Hematopoietic multipotent progenitor cell treated with erythropoietin and hydrocortisone succinate and interleukin-3 and kit ligand, for 6 days (in vitro differentiated cells): ENCODE measurements at regions not wholly inside any gene's neighbourhood (a gene's known extent, or its start where the extent isn't known, plus 50 kb on each side); places are given as distances from the start of the nearest gene placed in this dataset.
"Not testable (repeated sequence)": the region's sequence is repeated elsewhere in the genome, so short reads cannot be mapped to it uniquely, and the experiment has no call there.

ENCODE experiments used
- DNase-seq: peaks from one replicate; pipeline ENCODE4 v3.0.0-alpha.2; 2015

DNA sequence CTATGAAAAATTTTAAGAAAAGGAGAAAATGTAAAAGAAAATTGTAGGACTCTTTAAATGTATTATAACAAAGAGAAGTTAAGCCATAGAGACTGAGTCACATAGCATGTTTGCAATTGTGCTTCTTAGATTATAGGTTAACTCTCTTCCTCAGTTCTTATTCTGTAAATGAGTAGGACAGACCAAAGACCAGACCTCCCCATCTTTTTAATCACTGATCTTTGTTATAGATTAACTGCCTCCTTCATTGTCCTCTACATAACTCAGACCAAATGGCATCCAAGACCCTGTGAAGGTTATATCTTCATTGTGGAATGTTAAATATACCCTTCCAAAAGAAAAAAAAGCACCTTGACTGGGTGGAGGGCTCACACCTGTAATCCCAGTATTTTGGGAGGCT, 316.9 kb upstream of the LRRTM4 start:
- no peak for DNase-seq

GRCh38 chr2:77862120-77862519, 339.9 kb upstream of the LRRTM4 start:
- no peak for DNase-seq

DNA sequence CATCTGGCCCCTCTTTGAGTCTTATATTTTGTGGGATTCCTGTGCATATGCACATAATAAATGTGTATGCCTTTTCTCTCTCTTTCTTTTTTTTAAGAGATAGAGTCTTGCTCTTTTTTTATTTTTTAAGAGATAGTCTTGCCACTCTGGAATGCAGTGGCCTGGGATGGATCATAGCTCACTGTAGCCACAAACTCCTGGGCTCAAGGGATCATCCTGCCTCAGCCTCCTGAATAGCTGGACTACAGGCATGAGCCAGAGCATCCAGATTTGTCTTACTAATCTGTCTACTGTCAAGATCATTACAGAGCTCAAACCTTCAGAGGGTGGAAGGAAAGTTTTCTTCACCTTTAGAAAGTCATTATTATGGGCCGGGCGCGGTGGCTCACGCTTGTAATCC, 342.2 kb upstream of the LRRTM4 start:
- no peak for DNase-seq

DNA sequence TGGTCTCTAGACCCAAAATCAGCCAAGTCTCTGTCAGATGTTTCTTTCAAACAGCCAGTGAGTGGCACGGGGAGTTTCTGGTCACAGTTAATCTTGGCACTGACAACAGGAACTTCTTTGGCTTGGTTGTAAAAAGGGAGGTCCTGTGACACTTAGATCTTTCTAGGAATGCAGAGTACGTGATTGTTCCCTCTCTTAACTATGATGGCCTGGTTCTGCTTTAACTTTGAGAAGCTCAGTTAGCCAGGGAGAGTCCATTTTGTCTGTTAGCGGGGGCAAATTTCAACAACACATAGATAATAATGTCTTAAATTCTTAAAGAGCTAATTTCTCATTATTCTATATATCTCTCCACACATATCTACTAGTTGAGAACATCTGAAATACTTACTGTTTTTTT, 344.5 kb upstream of the LRRTM4 start:
- DNase-seq: no peak

- DNase-seq: no peak
Observed at GRCh38 chr2:77867146-77867545, 345.0 kb upstream of the LRRTM4 start.

DNA sequence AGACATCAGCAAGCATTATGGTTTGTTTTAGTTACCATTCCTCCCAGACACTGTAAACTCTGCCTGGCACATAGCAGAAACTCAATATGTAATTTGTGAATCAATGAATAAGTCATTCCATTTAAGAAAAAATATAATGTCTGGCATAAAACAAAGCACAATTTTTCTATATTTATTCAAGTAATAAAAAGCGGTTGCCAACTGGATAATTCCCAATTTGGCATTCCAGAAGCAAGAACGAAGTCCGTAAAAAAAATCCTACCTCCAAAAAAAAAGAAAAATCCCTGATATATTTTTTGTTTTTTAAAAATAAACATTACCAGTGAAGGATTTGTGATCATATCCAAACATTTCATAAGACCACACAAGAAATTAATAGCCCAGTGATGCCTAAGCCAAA, 351.3 kb upstream of the LRRTM4 start:
- no peak for DNase-seq

GRCh38 chr2:77900211-77900610, 378.0 kb upstream of the LRRTM4 start:
- not testable (repeated sequence) for DNase-seq

GRCh38 chr2:77910136-77910535, 388.0 kb upstream of the LRRTM4 start:
- no peak for DNase-seq

DNA sequence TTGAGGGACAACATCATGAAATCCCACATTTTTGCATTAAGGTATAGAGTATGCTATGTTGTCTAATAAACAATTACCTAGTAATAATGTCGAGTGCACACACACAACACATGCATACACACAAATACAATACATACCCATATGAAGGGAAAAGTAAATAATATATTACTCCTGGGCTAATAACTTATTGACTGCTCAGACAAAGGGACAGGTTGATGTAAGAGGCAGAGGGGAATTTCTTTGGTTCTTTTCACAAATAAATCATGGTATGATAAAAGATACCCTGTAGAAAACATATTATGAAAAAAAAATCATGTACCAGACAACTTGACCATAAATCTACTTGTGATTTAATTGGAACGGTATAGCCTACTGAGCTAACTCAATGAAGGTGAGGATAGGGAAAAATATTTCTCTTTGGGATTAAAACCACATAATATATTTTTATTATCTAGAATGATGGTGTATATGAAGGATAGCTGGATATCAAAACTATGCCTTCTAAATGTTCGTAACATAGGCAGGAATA, 398.7 kb upstream of the LRRTM4 start:
- no peak for DNase-seq

- no peak for DNase-seq
Observed at GRCh38 chr2:77922567-77922966, 400.4 kb upstream of the LRRTM4 start.

DNA sequence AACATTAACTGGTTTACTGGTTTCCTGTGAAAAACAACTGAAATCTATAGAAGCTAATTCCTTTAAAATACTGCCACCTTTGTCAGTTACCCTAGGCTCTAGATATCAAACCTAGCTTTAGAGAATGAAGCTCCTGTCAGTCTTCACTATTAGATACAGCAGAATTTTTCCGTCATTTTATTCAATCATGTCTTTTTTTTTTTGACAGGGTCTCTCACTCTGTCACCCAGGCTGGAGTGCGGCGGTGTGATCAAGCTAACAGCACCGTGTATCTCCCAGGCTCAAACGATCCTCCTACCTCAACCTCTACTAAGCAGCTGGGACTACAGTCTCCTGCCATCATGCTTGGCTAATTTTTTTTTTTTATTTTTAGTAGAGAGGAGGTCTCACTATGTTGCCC, 415.2 kb upstream of the LRRTM4 start:
- no peak for DNase-seq

- DNase-seq: no peak
Observed at GRCh38 chr2:77938462-77938861, 416.3 kb upstream of the LRRTM4 start.

GRCh38 chr2:77939370-77939769, 417.2 kb upstream of the LRRTM4 start:
- DNase-seq: no peak

DNA sequence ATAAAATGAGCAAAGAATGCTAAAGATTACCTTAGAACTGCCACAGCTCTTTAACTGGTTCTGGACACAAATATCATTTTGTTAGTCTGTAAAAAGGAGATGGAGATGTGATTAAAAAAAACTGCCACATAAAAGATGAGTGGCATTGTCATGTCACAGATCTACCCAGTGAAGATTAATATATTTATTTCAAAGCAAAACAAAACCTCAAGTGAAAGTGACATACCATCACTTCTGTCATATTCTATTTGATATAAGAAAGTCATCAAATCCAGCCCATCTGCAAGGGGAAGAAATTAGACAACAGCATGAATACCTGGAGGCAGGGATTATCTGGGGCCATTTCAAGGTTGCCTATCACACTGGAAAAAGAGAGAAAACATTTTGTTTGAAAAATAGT, 417.6 kb upstream of the LRRTM4 start:
- DNase-seq: no peak

GRCh38 chr2:77954931-77955330, 432.8 kb upstream of the LRRTM4 start:
- no peak for DNase-seq

- DNase-seq: no peak
Observed at GRCh38 chr2:77962943-77963342, 440.8 kb upstream of the LRRTM4 start.

DNA sequence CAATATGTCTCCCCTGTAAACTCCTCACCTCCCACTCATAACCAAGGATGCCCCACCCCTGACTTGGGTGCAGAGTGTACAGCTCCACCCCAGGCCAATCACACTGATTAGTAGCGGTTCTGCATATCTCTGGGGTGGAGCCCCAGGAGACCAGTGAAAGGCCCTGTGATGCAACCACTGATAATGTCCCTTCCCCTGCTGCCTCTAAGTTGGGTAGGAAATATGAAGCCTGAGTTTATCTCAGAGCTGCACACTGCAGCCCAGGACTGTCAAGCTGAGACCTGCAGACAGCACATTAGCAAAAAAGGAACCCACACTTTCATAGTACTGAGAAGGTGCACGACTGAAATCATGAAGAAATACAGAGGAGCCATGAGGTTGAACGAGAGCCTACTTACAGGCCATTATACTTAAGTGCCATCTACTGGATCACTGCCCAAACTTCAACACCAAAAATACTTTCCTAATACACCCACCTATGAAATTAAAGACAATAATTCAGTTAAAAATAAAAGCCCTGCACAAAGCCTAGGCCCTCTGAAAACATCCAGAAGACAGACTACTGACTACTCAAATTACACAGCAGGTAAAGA, 455.4 kb upstream of the LRRTM4 start:
- DNase-seq: peak; percentile 55

GRCh38 chr2:77995161-77995560, 473.0 kb upstream of the LRRTM4 start:
- DNase-seq: no peak

DNA sequence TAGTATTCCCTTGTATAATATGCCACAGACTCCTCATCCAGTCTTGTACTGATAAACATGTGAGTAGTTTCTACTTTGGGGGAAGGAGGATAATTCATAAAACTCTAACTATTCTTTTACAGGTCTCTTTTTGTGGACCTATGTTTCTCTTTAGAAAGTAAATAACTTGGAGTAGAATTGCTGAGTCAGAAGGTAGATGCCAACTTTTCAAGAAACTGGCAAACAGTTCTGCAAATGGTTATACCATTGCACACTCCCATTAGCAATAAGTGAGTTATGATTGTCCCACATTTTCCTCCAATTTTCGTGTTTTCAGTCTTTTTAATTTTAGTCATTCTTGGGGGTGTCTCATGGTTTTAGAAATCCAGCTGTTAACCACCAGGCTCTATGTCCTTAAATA, 477.2 kb upstream of the LRRTM4 start:
- DNase-seq: no peak

DNA sequence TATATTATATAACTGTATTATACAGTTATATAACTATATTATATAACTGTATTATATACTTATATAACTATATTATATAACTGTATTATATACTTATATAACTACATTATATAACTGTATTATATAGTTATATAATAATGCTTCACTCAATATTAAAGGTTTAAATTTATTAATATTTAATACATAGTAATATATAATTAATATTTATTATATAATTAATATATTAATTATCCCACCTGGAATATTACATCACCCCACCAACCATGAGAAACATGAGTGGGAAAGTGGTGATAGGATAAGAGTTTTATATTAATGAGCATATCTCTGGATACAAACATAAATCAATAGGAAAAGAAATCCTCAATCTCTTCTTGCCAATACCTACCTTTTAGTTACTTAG, 487.1 kb upstream of the LRRTM4 start:
- no peak for DNase-seq

DNA sequence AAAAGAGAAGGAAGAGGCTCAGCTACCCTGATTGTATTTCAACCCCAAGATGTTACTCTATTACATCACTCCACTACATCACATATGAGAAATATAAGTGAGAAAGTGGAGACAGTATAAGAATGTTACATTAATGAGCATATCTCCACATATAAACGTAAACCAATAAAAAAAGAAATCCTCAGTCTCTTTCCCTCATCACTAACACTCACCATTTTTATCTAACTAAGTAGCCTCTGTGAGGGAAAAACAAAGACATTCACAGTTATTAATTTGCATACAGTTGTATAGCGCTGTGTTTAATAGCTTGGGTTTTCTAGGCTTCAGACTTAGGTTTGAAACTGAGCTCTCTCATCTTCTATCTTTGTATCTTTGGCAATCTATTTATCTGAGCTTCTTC, 489.1 kb upstream of the LRRTM4 start:
- no peak for DNase-seq

DNA sequence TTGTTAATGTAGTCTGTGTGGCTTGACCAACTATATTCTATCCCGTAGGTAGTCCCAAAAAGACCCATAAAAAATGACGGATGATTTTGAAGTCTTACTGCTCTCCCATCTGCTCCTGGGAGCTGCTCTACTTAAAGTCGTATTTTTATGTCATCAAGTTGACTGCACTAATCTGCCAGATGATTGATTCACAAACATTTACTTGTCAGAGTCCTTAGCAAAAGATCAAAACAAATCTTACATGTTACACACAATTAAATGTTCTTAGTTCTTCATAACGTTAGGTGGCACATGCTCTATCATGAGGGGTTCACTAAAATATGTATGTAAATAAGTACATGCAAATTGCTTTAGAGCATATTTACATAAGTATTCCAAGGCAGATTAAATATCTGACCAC, 498.3 kb upstream of the LRRTM4 start:
- DNase-seq: no peak

- DNase-seq: no peak
Observed at GRCh38 chr2:78023356-78023755, 501.2 kb upstream of the LRRTM4 start.

DNA sequence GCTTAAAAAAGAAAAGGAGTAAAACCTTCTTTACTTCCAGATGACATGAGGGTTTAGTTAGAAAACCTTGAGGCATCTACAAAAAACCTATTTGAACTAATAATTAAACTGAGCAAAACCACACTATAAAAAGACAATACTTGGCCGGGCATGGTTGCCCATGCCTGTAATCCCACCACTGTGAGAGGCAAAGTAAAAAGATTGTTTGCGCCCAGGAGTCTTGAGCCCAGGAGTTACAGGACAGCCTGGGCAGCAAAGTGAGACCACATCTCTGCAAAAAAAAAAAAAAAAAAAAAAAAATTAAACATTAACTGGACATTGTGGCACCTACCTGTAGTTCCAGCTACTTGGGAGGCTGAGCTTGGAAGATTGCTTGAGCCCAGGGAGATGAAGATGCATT, 502.8 kb upstream of the LRRTM4 start:
- DNase-seq: no peak

- DNase-seq: no peak
Observed at GRCh38 chr2:78029392-78029995, 507.3 kb upstream of the LRRTM4 start.
